GM18867 (cell line): ENCODE measurements at regions not wholly inside any gene's neighbourhood (a gene's known extent, or its start where the extent isn't known, plus 50 kb on each side); places are given as distances from the start of the nearest gene placed in this dataset.

Experiments
- ATAC-seq: cut with Tn5 transposase; IDR thresholded peaks from one replicate; pipeline ENCODE4 v1.9.1; 2021; ENCODE audit warnings: mild to moderate bottlenecking, moderate library complexity; ENCODE audit not compliant: unreplicated experiment

GRCh38 chr9:13719446-13719845, 440.0 kb upstream of the MPDZ start:
- ATAC-seq, result no peak

- ATAC-seq, result no peak
These were observed 439.0 kb upstream of the MPDZ start for GRCh38 chr9:13718539-13718938.

GRCh38 chr9:13718086-13718485, 438.6 kb upstream of the MPDZ start:
- ATAC-seq, result no peak

- no peak for ATAC-seq
These were observed 438.0 kb upstream of the MPDZ start for GRCh38 chr9:13717322-13718054.

GRCh38 chr9:13716601-13717321, 437.3 kb upstream of the MPDZ start:
- no peak for ATAC-seq

GRCh38 chr9:13716090-13716489, 436.6 kb upstream of the MPDZ start:
- no peak for ATAC-seq

- ATAC-seq, result no peak
These were observed 435.9 kb upstream of the MPDZ start for GRCh38 chr9:13715430-13715829.

GRCh38 chr9:13707612-13708576, 428.4 kb upstream of the MPDZ start:
- ATAC-seq, result no peak

GRCh38 chr9:13705918-13706317, 426.4 kb upstream of the MPDZ start:
- no peak for ATAC-seq

- ATAC-seq, result no peak
These were observed 425.9 kb upstream of the MPDZ start for GRCh38 chr9:13705373-13705772.

- no peak for ATAC-seq
These were observed 411.1 kb upstream of the MPDZ start for GRCh38 chr9:13690595-13690994.

GRCh38 chr9:13689925-13690324, 410.4 kb upstream of the MPDZ start:
- no peak for ATAC-seq

- no peak for ATAC-seq
These were observed 409.6 kb upstream of the MPDZ start for GRCh38 chr9:13688990-13689600.

GRCh38 chr9:13688223-13688989, 408.9 kb upstream of the MPDZ start:
- no peak for ATAC-seq

GRCh38 chr9:13684656-13685055, 405.2 kb upstream of the MPDZ start:
- ATAC-seq, result no peak

GRCh38 chr9:13677801-13678200, 398.3 kb upstream of the MPDZ start:
- ATAC-seq, result no peak

GRCh38 chr9:13675638-13676000, 396.1 kb upstream of the MPDZ start:
- ATAC-seq, result no peak

- no peak for ATAC-seq
These were observed 395.6 kb upstream of the MPDZ start for GRCh38 chr9:13674926-13675637.

GRCh38 chr9:13673348-13673747, 393.9 kb upstream of the MPDZ start:
- no peak for ATAC-seq
